Naive thymus-derived CD8-positive, alpha-beta T cell (primary cell): ENCODE measurements at regions not wholly inside any gene's neighbourhood (a gene's known extent, or its start where the extent isn't known, plus 50 kb on each side); places are given as distances from the start of the nearest gene placed in this dataset.

Experiments used
- ATAC-seq, 2 donors: fragments of 150-1000 bp; cut with Tn5 transposase in 1 of 2; sonication (Bioruptor Pico), chemical (Tn5 transposase) in 1 of 2; 1 replicate in 1 of 2; 2 replicates in 1 of 2; pipeline ENCODE4 v1.10.0; 2021; ENCODE audit warnings: mild to moderate bottlenecking in 2 of 2, moderate library complexity in 2 of 2
- POLR2A ChIA-PET: fragments of 350-600 bp; sonication (Branson Sonifier 250); formaldehyde crosslinking; loops from one replicate; lab custom pipeline; 2021; ENCODE audit warnings: antibody characterized with exemption; lab: Charles Lee
- DNase-seq, 10 donors: peaks; one replicate each; pipeline versions ENCODE4 v3.0.0 to v3.0.0-alpha.2; 2020 to 2022
- H3K27ac Mint-ChIP-seq, 10 donors: one replicate each; pipeline ENCODE4 v1.8.0; 2020 to 2022; ENCODE audit warnings: mild to moderate bottlenecking in 10 of 10, mixed read lengths in 10 of 10, moderate library complexity in 4 of 10, inconsistent platforms in 1 of 10
- H3K27me3 Mint-ChIP-seq, 5 donors: one replicate each; pipeline ENCODE4 v1.8.0; 2021 to 2022; ENCODE audit warnings: mixed read lengths in 5 of 5
- H3K36me3 Mint-ChIP-seq, 3 donors: one replicate each; pipeline ENCODE4 v1.8.0; 2020 to 2022; ENCODE audit warnings: mixed read lengths in 3 of 3, mild to moderate bottlenecking in 2 of 3, inconsistent platforms in 1 of 3
- H3K4me1 Mint-ChIP-seq, 4 donors: one replicate each; pipeline ENCODE4 v1.8.0; 2021 to 2022; ENCODE audit warnings: mixed read lengths in 4 of 4
- H3K4me3 Mint-ChIP-seq, 10 donors: one replicate each; pipeline ENCODE4 v1.8.0; 2020 to 2022; ENCODE audit warnings: mild to moderate bottlenecking in 10 of 10, mixed read lengths in 10 of 10, moderate library complexity in 6 of 10, inconsistent platforms in 1 of 10
- H3K9me3 Mint-ChIP-seq, 9 donors: one replicate each; pipeline ENCODE4 v1.8.0; 2020 to 2022; ENCODE audit warnings: mixed read lengths in 9 of 9, mild to moderate bottlenecking in 3 of 9, inconsistent platforms in 1 of 9, moderate library complexity in 1 of 9

DNA sequence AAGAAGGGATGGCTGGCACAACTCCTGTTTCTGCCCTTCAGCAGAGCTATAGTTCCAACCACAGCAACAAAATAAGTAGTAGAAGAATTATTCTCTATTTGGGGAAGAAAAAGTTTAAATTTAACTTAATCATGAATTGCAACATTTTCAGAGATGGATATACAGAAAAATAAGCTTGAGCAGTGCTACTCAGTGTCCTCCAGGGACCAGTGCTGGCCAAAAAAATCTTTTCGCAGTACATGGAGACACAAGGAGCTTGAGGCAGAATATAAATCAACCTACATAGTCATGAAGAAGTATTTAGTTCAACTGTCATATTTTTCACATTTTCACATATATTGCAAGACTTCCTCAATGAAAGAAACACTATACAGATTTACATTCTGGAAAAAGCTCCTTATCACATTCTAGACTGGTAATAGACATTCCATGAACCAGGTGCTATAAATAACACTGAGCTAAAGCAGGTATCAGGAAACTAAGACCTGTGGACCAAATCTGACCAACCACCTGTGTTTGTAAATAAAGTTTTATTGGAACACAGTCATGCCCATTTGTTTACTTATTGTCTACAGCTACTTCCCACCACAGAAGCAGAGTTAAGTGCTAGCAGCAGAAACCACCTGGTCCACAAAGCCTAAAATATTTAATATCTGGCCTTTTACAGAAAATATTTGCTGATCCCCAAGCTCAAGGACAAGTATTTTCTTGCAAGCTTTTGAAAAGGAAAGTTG is 101.9 kb downstream of the RGS21 start:
- Mint-ChIP-seq H3K27me3 (peaks cover 0 to 16% (median 3%) of the 10 kb centered on the region in 5 donors), H3K36me3 (no peaks in the 10 kb centered on the region), H3K4me1 (no peaks in the 10 kb centered on the region), H3K9me3 (peaks cover 0 to under 1% (median 0%) of the 10 kb centered on the region in 9 donors), H3K4me3 (no peak overlapping the region), H3K27ac (no peak overlapping the region)
- ATAC-seq (no peak), DNase-seq (no peak)
- POLR2A ChIA-PET: no interaction called here

DNA sequence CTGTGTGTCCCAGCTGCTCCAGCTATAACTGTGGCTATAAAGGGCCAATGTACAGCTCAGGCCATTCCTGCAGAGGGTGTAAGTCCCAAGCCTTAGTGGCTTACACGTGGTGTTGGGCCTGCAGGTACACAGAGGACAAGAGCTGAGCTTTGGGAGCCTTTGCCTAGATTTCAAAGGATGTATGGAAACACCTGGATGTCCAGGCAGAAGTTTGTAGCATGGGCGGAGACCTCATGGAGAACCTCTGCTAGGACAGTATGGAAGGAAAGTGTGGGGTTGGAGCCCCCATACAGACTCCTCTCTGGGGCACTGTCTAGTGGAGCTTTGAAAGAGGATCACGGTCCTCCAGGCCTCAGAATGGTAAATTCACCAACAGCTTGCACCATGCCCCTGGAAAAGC is 113.9 kb downstream of the RGS21 start:
- Mint-ChIP-seq H3K9me3 (peaks cover 0 to 14% (median 0%) of the 10 kb centered on the region in 9 donors), H3K27ac (no peak overlapping the region), H3K27me3 (peaks cover 0 to 8% (median 4%) of the 10 kb centered on the region in 5 donors), H3K36me3 (no peaks in the 10 kb centered on the region), H3K4me1 (no peaks in the 10 kb centered on the region), H3K4me3 (no peak overlapping the region)
- ATAC-seq: no peak
- POLR2A ChIA-PET: no interaction called here
- DNase-seq: no peak

- H3K27ac Mint-ChIP-seq: no peak overlapping the region
- no peaks in the 10 kb centered on the region for H3K36me3 Mint-ChIP-seq
- H3K27me3 Mint-ChIP-seq: peaks cover 0 to 12% (median 4%) of the 10 kb centered on the region in 5 donors
- no peaks in the 10 kb centered on the region for H3K4me1 Mint-ChIP-seq
- no peak for ATAC-seq
- H3K4me3 Mint-ChIP-seq: no peak overlapping the region
- POLR2A ChIA-PET: interaction anchor here (0.7 kb wide), 1 partner anchor 173 kb away, joined by 6 read pairs; no protein-coding TSS in a partner anchor
- H3K9me3 Mint-ChIP-seq: peaks cover 0 to 5% (median 0%) of the 10 kb centered on the region in 9 donors
- DNase-seq: no peak
Measured at GRCh38 chr1:192435704-192436103, 118.9 kb downstream of the RGS21 start.

DNA sequence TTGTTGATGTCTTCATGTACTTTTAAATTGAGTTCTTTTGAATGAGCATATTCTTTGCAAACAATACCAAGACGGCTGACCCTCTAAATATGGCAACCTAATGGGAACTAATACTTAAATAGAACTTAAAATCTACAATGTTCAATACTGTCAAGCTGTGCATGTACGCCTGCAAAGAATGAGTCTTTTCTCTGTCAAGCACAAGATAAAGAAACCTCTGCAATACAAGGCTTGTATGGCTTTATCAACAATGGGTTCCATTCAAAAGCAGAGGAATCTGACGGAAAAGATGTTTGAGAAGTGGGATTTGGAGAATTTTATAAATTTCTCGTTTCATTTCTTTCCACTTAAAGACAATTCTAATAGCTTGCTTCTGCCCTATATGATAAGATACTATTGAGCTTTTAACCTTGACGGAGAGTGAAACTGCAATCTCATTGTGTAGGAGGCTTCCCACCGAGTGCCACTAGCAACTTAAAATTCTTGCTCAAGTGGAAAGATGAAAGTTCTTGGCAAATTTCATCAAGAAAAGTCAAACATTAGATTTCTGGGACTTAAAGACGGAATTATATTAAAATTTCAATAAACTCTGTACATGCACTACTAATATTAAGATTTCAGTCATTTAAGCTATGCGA is 119.8 kb downstream of the RGS21 start:
- ATAC-seq (no peak), DNase-seq (no peak)
- POLR2A ChIA-PET: no interaction called here
- Mint-ChIP-seq H3K4me3 (no peak overlapping the region), H3K36me3 (no peaks in the 10 kb centered on the region), H3K27ac (no peak overlapping the region), H3K27me3 (peaks cover 2 to 21% (median 4%) of the 10 kb centered on the region in 5 donors), H3K4me1 (no peaks in the 10 kb centered on the region), H3K9me3 (peaks cover 0 to 2% (median 0%) of the 10 kb centered on the region in 9 donors)

DNA sequence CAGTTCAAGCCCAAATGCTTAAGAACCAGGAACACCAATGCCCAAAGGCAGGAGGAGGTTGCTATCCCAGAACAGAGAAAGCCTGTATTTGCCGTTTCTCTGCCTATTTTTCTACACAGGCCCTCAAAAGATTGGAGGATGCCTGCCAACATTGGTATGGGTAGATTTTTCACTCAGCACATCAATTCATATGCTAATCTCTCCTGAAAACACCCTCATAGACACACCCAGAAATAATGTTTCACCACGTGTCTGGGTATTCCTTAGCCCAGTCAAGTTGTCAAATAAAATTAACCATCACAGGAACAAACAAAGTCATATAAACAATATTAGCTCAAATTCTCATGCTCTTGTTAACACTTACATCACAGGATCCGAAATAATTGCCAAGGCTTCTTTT is 121.9 kb downstream of the RGS21 start:
- ATAC-seq (no peak), DNase-seq (no peak)
- Mint-ChIP-seq H3K27me3 (peaks cover 0 to 21% (median 4%) of the 10 kb centered on the region in 5 donors), H3K9me3 (no peaks in the 10 kb centered on the region), H3K4me1 (no peaks in the 10 kb centered on the region), H3K27ac (peak overlapping the region in 1 of 10 donors; percentile 58), H3K36me3 (no peaks in the 10 kb centered on the region), H3K4me3 (no peak overlapping the region)
- POLR2A ChIA-PET: no interaction called here

GRCh38 chr1:192439373-192440025 is 122.7 kb downstream of the RGS21 start:
- ATAC-seq: no peak
- POLR2A ChIA-PET: no interaction called here
- Mint-ChIP-seq H3K27me3 (peaks cover 0 to 16% (median 4%) of the 10 kb centered on the region in 5 donors), H3K9me3 (no peaks in the 10 kb centered on the region), H3K4me3 (no peak overlapping the region), H3K4me1 (no peaks in the 10 kb centered on the region), H3K27ac (no peak overlapping the region), H3K36me3 (no peaks in the 10 kb centered on the region)
- no peak for DNase-seq

GRCh38 chr1:192441492-192441891 is 124.7 kb downstream of the RGS21 start:
- Mint-ChIP-seq H3K4me3 (no peak overlapping the region), H3K27ac (no peak overlapping the region), H3K36me3 (no peaks in the 10 kb centered on the region), H3K9me3 (no peaks in the 10 kb centered on the region), H3K27me3 (peaks cover 0 to 14% (median 2%) of the 10 kb centered on the region in 5 donors), H3K4me1 (no peaks in the 10 kb centered on the region)
- POLR2A ChIA-PET: no interaction called here
- ATAC-seq (no peak), DNase-seq (no peak)

- DNase-seq: no peak
- Mint-ChIP-seq H3K36me3 (no peaks in the 10 kb centered on the region), H3K4me1 (no peaks in the 10 kb centered on the region), H3K27ac (no peak overlapping the region), H3K4me3 (no peak overlapping the region), H3K9me3 (no peaks in the 10 kb centered on the region), H3K27me3 (peaks cover 2 to 17% (median 4%) of the 10 kb centered on the region in 5 donors)
- POLR2A ChIA-PET: no interaction called here
- ATAC-seq: no peak
Measured at GRCh38 chr1:192442736-192443135, 125.9 kb downstream of the RGS21 start.

GRCh38 chr1:192443616-192444015 is 126.8 kb downstream of the RGS21 start:
- Mint-ChIP-seq H3K4me1 (no peaks in the 10 kb centered on the region), H3K36me3 (no peaks in the 10 kb centered on the region), H3K9me3 (no peaks in the 10 kb centered on the region), H3K4me3 (no peak overlapping the region), H3K27me3 (peaks cover 2 to 17% (median 4%) of the 10 kb centered on the region in 5 donors), H3K27ac (no peak overlapping the region)
- POLR2A ChIA-PET: no interaction called here
- DNase-seq (no peak), ATAC-seq (no peak)

- no peaks in the 10 kb centered on the region for H3K36me3 Mint-ChIP-seq
- H3K27ac Mint-ChIP-seq: no peak overlapping the region
- H3K4me1 Mint-ChIP-seq: no peaks in the 10 kb centered on the region
- no peak overlapping the region for H3K4me3 Mint-ChIP-seq
- POLR2A ChIA-PET: no interaction called here
- no peak for DNase-seq
- ATAC-seq: no peak
- peaks cover 4 to 22% (median 10%) of the 10 kb centered on the region in 5 donors for H3K27me3 Mint-ChIP-seq
- no peaks in the 10 kb centered on the region for H3K9me3 Mint-ChIP-seq
Measured at GRCh38 chr1:192445241-192445640, 128.4 kb downstream of the RGS21 start.

GRCh38 chr1:192445839-192446489 is 129.2 kb downstream of the RGS21 start:
- no peak overlapping the region for H3K4me3 Mint-ChIP-seq
- H3K27me3 Mint-ChIP-seq: peaks cover 4 to 29% (median 10%) of the 10 kb centered on the region in 5 donors
- no peaks in the 10 kb centered on the region for H3K4me1 Mint-ChIP-seq
- no peaks in the 10 kb centered on the region for H3K36me3 Mint-ChIP-seq
- ATAC-seq (no peak), DNase-seq (peak; percentile 5 to 69 (median 46))
- H3K9me3 Mint-ChIP-seq: no peaks in the 10 kb centered on the region
- POLR2A ChIA-PET: no interaction called here
- H3K27ac Mint-ChIP-seq: no peak overlapping the region

GRCh38 chr1:192448026-192448578 is 127.5 kb upstream of the RGS1 start:
- Mint-ChIP-seq H3K4me1 (no peaks in the 10 kb centered on the region), H3K36me3 (no peaks in the 10 kb centered on the region), H3K27me3 (peaks cover 1 to 36% (median 10%) of the 10 kb centered on the region in 5 donors), H3K9me3 (no peaks in the 10 kb centered on the region), H3K4me3 (no peak overlapping the region), H3K27ac (no peak overlapping the region)
- no peak for DNase-seq
- no peak for ATAC-seq
- POLR2A ChIA-PET: no interaction called here
